NT2/D1 (cell line): ENCODE measurements at regions not wholly inside any gene's neighbourhood (a gene's known extent, or its start where the extent isn't known, plus 50 kb on each side); places are given as distances from the start of the nearest gene placed in this dataset.

ENCODE experiments used
- DNase-seq: peaks from one replicate; pipeline ENCODE4 v3.0.0-alpha.2; 2011; ENCODE audit warnings: low read depth, low spot score
- H3K27me3 ChIP-seq: 2 replicates; pipeline ENCODE4 v1.6.0; 2011; ENCODE audit warnings: mild to moderate bottlenecking; ENCODE audit not compliant: insufficient read length, insufficient read depth
- H3K36me3 ChIP-seq: 2 replicates; pipeline ENCODE4 v1.6.1; 2011; ENCODE audit warnings: mild to moderate bottlenecking, low read length, mixed read lengths; ENCODE audit not compliant: insufficient read depth, insufficient read length
- H3K4me1 ChIP-seq: 2 replicates; pipeline ENCODE4 v1.5.1; 2011; ENCODE audit not compliant: insufficient read depth, insufficient read length
- H3K4me3 ChIP-seq: 2 replicates; pipeline ENCODE4 v1.5.1; 2011; ENCODE audit warnings: low read depth; ENCODE audit not compliant: insufficient read length
- H3K9ac ChIP-seq: 2 replicates; pipeline ENCODE4 v1.6.0; 2011; ENCODE audit warnings: low read depth; ENCODE audit not compliant: insufficient read length
- H3K9me3 ChIP-seq: 2 replicates; pipeline ENCODE4 v1.5.1; 2011; ENCODE audit warnings: mild to moderate bottlenecking, low read length; ENCODE audit not compliant: insufficient read depth
- SUZ12 ChIP-seq: IDR thresholded peaks from 2 replicates; pipeline ENCODE4 v1.6.1; 2011; ENCODE audit not compliant: insufficient read length, insufficient read depth; ENCODE audit errors: extremely low read depth
- YY1 ChIP-seq: IDR thresholded peaks from 2 replicates; pipeline ENCODE4 v1.6.1; 2011; ENCODE audit not compliant: insufficient read length, insufficient read depth
- ZNF274 ChIP-seq: IDR thresholded peaks from 2 replicates; pipeline ENCODE4 v1.6.1; 2011; ENCODE audit warnings: mild to moderate bottlenecking, low read depth, low read length

DNA sequence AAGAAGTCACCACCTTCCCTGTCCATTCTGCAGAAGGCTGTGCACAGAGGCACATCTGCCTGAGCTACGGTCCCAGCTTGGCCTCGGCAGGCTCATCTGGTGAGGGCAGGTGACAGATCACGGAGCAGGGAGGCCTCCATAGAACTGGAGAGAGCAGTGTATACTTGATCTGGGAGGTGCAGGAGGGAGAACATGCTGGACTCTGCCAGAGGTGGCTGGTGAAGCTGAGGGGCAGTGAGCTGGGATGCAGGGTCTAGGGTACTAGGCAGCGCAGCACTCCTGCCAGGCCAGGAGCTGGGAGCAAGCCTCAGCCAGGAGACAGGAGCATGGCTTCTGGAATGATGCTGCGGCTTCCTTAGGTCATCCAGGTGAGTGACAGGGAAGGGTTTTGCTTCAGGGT lies 553.0 kb downstream of the TCERG1L start:
- TF ChIP-seq YY1 (no peak), SUZ12 (no peak), ZNF274 (no peak)
- Histone ChIP-seq H3K9me3 (no peaks in the 10 kb centered on the region), H3K9ac (no peak overlapping the region), H3K36me3 (no peaks in the 10 kb centered on the region), H3K27me3 (no peaks in the 10 kb centered on the region), H3K4me1 (no peaks in the 10 kb centered on the region), H3K4me3 (no peak overlapping the region)
- DNase-seq, result no peak

GRCh38 chr10:130761032-130761575 lies 550.4 kb downstream of the TCERG1L start:
- Histone ChIP-seq H3K4me3 (no peak overlapping the region), H3K9me3 (no peaks in the 10 kb centered on the region), H3K27me3 (no peaks in the 10 kb centered on the region), H3K36me3 (no peaks in the 10 kb centered on the region), H3K9ac (no peak overlapping the region), H3K4me1 (no peaks in the 10 kb centered on the region)
- no peak for TF ChIP-seq SUZ12
- TF ChIP-seq ZNF274, result no peak
- TF ChIP-seq YY1, result no peak
- DNase-seq, result no peak

DNA sequence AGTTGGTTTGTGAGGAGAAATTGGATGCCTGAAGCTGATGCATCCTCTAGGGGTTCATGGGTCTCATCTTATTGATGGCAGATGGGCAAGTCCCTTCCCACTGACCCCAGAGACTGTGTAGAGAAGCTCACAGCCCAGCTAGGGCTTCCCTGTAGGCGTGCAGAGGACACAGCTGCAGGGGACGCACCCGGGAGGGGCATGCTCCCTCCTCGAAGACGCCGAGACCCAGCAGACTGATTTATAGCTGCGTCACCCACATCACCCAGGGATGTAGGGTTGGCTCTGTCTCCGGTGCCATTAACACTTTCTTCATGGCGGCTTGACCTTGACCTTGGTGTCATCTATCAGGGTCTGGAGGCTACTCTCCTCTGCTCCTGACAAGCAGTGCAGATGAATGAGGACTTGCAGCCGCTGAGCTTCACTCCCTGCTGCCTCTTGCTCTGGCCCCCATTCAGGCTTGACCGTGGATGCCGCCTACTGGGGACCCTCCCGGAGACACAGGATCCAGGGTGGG lies 549.7 kb downstream of the TCERG1L start:
- Histone ChIP-seq H3K4me1 (no peaks in the 10 kb centered on the region), H3K9me3 (no peaks in the 10 kb centered on the region), H3K36me3 (no peaks in the 10 kb centered on the region), H3K4me3 (no peak overlapping the region), H3K9ac (no peak overlapping the region), H3K27me3 (no peaks in the 10 kb centered on the region)
- TF ChIP-seq ZNF274 (no peak), SUZ12 (no peak), YY1 (no peak)
- DNase-seq, result no peak

DNA sequence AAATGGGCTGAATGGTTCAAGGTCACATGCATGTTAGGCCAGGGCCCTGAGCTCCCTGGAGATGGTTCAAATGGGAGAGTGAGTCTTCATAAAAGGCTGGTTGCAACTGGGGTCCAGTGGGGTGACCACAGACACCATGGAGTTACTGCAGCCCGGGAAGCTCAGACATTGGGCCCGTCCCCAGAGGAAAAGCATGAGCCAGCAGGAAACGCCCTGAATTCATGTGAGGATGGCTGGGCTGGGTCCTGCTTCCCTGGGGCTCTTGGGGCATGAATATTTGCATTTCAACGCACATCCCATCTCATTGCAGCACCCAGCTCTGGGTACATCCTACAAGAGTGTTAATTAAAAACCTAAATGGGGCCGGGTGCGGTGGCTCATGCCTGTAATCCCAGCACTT lies 549.0 kb downstream of the TCERG1L start:
- Histone ChIP-seq H3K4me3 (no peak overlapping the region), H3K9ac (no peak overlapping the region), H3K27me3 (no peaks in the 10 kb centered on the region), H3K9me3 (peaks cover 2% of the 10 kb centered on the region; the same call in 1 of the 2 replicates), H3K36me3 (no peaks in the 10 kb centered on the region), H3K4me1 (no peaks in the 10 kb centered on the region)
- TF ChIP-seq YY1, result no peak
- TF ChIP-seq SUZ12, result no peak
- no peak for TF ChIP-seq ZNF274
- no peak for DNase-seq

- Histone ChIP-seq H3K27me3 (no peaks in the 10 kb centered on the region), H3K36me3 (no peaks in the 10 kb centered on the region), H3K9me3 (peaks cover 8% of the 10 kb centered on the region; the same call in 1 of the 2 replicates), H3K4me3 (no peak overlapping the region), H3K4me1 (no peaks in the 10 kb centered on the region), H3K9ac (no peak overlapping the region)
- TF ChIP-seq SUZ12 (no peak), YY1 (no peak), ZNF274 (no peak)
- DNase-seq, result no peak
Measured at GRCh38 chr10:130763071-130763470, 548.5 kb downstream of the TCERG1L start.

DNA sequence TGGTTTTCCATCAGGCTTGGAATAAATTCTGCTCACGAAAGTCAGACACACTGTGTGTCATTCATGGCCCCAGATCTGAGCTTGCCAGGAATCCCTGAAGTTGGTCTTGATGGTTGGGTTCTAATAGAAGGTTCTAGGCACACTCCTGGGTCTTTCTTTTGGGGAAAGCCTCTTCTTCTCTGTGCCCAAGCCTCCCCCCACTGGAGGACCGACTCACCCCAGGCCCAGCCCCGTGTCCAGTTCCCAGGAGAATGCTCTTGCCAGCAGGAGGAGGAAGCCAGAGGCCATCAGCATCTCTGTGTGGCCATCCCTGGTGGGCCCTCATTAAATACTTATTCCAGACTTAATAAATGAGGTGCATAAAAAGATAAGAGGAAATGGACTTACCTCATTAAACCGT lies 548.0 kb downstream of the TCERG1L start:
- Histone ChIP-seq H3K9ac (no peak overlapping the region), H3K36me3 (no peaks in the 10 kb centered on the region), H3K4me3 (no peak overlapping the region), H3K9me3 (peaks cover 8% of the 10 kb centered on the region; the same call in 1 of the 2 replicates), H3K4me1 (no peaks in the 10 kb centered on the region), H3K27me3 (no peaks in the 10 kb centered on the region)
- TF ChIP-seq YY1 (no peak), SUZ12 (no peak), ZNF274 (no peak)
- DNase-seq, result no peak

- no peak overlapping the region for H3K4me3 ChIP-seq
- DNase-seq, result no peak
- H3K4me1 ChIP-seq, result no peaks in the 10 kb centered on the region
- TF ChIP-seq YY1, result no peak
- TF ChIP-seq SUZ12, result no peak
- no peak for TF ChIP-seq ZNF274
- H3K9ac ChIP-seq, result no peak overlapping the region
- H3K9me3 ChIP-seq, result peaks cover 14% of the 10 kb centered on the region; the same call in 1 of the 2 replicates
- no peaks in the 10 kb centered on the region for H3K36me3 ChIP-seq
- H3K27me3 ChIP-seq, result no peaks in the 10 kb centered on the region
Measured at GRCh38 chr10:130764651-130765050, 546.9 kb downstream of the TCERG1L start.

DNA sequence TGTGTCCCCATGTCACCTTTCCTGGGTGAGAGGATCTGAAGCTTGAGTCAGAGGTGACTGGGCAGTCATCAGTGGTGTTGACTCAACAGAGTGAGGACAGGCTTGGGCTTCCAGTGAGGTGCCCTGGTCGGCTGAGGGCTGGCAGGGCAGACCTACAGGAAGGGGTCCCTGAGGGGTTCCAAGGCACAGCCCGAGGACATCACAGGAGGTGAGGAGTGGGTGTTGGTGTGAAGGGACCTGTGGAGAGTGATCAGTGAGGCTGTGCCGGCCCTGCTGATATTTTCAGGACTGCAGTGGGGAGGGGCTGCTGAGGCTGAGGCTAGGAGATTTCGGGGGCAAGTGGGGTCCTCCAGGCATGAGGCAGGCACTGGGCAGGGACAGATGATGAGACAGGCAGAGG lies 545.5 kb downstream of the TCERG1L start:
- DNase-seq, result no peak
- Histone ChIP-seq H3K27me3 (no peaks in the 10 kb centered on the region), H3K4me1 (no peaks in the 10 kb centered on the region), H3K9ac (no peak overlapping the region), H3K9me3 (peaks cover 14% of the 10 kb centered on the region; the same call in 1 of the 2 replicates), H3K36me3 (no peaks in the 10 kb centered on the region), H3K4me3 (no peak overlapping the region)
- TF ChIP-seq SUZ12, result no peak
- no peak for TF ChIP-seq ZNF274
- no peak for TF ChIP-seq YY1
